Naive thymus-derived CD4-positive, alpha-beta T cell (primary cell): ENCODE measurements at regions not wholly inside any gene's neighbourhood (a gene's known extent, or its start where the extent isn't known, plus 50 kb on each side); places are given as distances from the start of the nearest gene placed in this dataset.

ENCODE experiments used
- ATAC-seq: fragments of 150-1000 bp; cut with Tn5 transposase; 2 replicates; pipeline ENCODE4 v1.10.0; 2021; ENCODE audit warnings: mild to moderate bottlenecking, moderate library complexity
- CTCF ChIA-PET: fragments of 350-600 bp; sonication (Branson Sonifier 250); formaldehyde crosslinking; loops from one replicate; lab custom pipeline; 2021; ENCODE audit warnings: antibody characterized with exemption; lab: Charles Lee
- POLR2A ChIA-PET: fragments of 350-600 bp; sonication (Branson Sonifier 250); formaldehyde crosslinking; loops from one replicate; lab custom pipeline; 2021; ENCODE audit warnings: antibody characterized with exemption, inconsistent platforms; lab: Charles Lee
- DNase-seq, 9 donors: peaks; one replicate each; pipeline versions ENCODE4 v3.0.0 to v3.0.0-alpha.2; 2020 to 2022; ENCODE audit warnings: mixed read lengths in 1 of 9
- H3K27ac ChIP-seq: one replicate; pipeline ENCODE4 v1.7.0; 2013; ENCODE audit warnings: mild to moderate bottlenecking, low read depth, low read length, moderate library complexity
- H3K27me3 ChIP-seq, 2 donors: one replicate each; pipeline ENCODE4 v1.7.0; 2013; ENCODE audit warnings: low read length in 2 of 2, mild to moderate bottlenecking in 2 of 2, moderate library complexity in 2 of 2; ENCODE audit not compliant: control insufficient read depth in 2 of 2, insufficient read depth in 2 of 2
- H3K36me3 ChIP-seq, 3 experiments: 1 replicate in 2 of 3; 2 replicates in 1 of 3; pipeline ENCODE4 v1.7.0; 2013; ENCODE audit warnings: low read length in 3 of 3, mild to moderate bottlenecking in 3 of 3, moderate library complexity in 1 of 3; ENCODE audit not compliant: insufficient read depth in 3 of 3, control insufficient read depth in 2 of 3
- H3K4me1 ChIP-seq, 2 donors: one replicate each; pipeline ENCODE4 v1.7.0; 2013; ENCODE audit warnings: low read length in 2 of 2, mild to moderate bottlenecking in 2 of 2, moderate library complexity in 1 of 2; ENCODE audit not compliant: control insufficient read depth in 2 of 2, insufficient read depth in 2 of 2
- H3K4me3 ChIP-seq: 2 replicates; pipeline ENCODE4 v1.7.0; 2013; ENCODE audit warnings: mild to moderate bottlenecking, low read length
- H3K9me3 ChIP-seq, 3 experiments: 1 replicate in 2 of 3; 2 replicates in 1 of 3; pipeline ENCODE4 v1.7.0; 2013; ENCODE audit warnings: low read length in 3 of 3; ENCODE audit not compliant: control insufficient read depth in 2 of 3
- H3K27ac Mint-ChIP-seq, 9 donors: one replicate each; pipeline ENCODE4 v1.8.0; 2020 to 2022; ENCODE audit warnings: mixed read lengths in 9 of 9, mild to moderate bottlenecking in 8 of 9, moderate library complexity in 5 of 9, inconsistent platforms in 2 of 9
- H3K27me3 Mint-ChIP-seq, 5 donors: one replicate each; pipeline ENCODE4 v1.8.0; 2021 to 2022; ENCODE audit warnings: mixed read lengths in 5 of 5, mild to moderate bottlenecking in 1 of 5
- H3K36me3 Mint-ChIP-seq, 5 donors: one replicate each; pipeline ENCODE4 v1.8.0; 2020 to 2022; ENCODE audit warnings: mixed read lengths in 5 of 5, mild to moderate bottlenecking in 3 of 5, inconsistent platforms in 1 of 5
- H3K4me1 Mint-ChIP-seq, 7 donors: one replicate each; pipeline ENCODE4 v1.8.0; 2020 to 2022; ENCODE audit warnings: mixed read lengths in 7 of 7, mild to moderate bottlenecking in 3 of 7, inconsistent platforms in 1 of 7
- H3K4me3 Mint-ChIP-seq, 10 donors: one replicate each; pipeline ENCODE4 v1.8.0; 2020 to 2022; ENCODE audit warnings: mild to moderate bottlenecking in 10 of 10, mixed read lengths in 10 of 10, moderate library complexity in 6 of 10, inconsistent platforms in 2 of 10
- H3K9me3 Mint-ChIP-seq, 11 donors: one replicate each; pipeline ENCODE4 v1.8.0; 2020 to 2022; ENCODE audit warnings: mixed read lengths in 11 of 11, mild to moderate bottlenecking in 4 of 11, inconsistent platforms in 1 of 11, moderate library complexity in 1 of 11
- intact Hi-C, 2 donors: fragments of 100-400 bp; cut with micrococcal nuclease; formaldehyde crosslinking; loops; one replicate each; pipeline ENCODE4 v1.15.1; 2023

- Mint-ChIP-seq H3K9me3 (peaks cover 0 to 37% (median 10%) of the 10 kb centered on the region in 11 donors), H3K27me3 (no peaks in the 10 kb centered on the region), H3K36me3 (no peaks in the 10 kb centered on the region), H3K27ac (no peak overlapping the region), H3K4me3 (no peak overlapping the region), H3K4me1 (no peaks in the 10 kb centered on the region)
- H3K9me3 ChIP-seq: no peaks in the 10 kb centered on the region
- intact Hi-C loops: no loop called here
- no peak overlapping the region for H3K27ac ChIP-seq
- CTCF ChIA-PET: no interaction called here
- H3K36me3 ChIP-seq: no peaks in the 10 kb centered on the region
- DNase-seq (no peak), ATAC-seq (no peak)
- H3K4me3 ChIP-seq: no peak overlapping the region
- H3K27me3 ChIP-seq: no peaks in the 10 kb centered on the region
- POLR2A ChIA-PET: no interaction called here
- no peaks in the 10 kb centered on the region for H3K4me1 ChIP-seq
Observed at GRCh38 chr2:51846018-51846417, 814.1 kb upstream of the NRXN1 start.

- no peak overlapping the region for H3K4me3 Mint-ChIP-seq
- CTCF ChIA-PET: no interaction called here
Observed at GRCh38 chr2:51844596-51844995, 812.7 kb upstream of the NRXN1 start.

GRCh38 chr2:51829477-51829876, 797.5 kb upstream of the NRXN1 start:
- Histone ChIP-seq H3K36me3 (no peaks in the 10 kb centered on the region), H3K9me3 (no peaks in the 10 kb centered on the region), H3K4me1 (no peaks in the 10 kb centered on the region), H3K27me3 (no peaks in the 10 kb centered on the region), H3K4me3 (no peak overlapping the region), H3K27ac (no peak overlapping the region)
- H3K27me3 Mint-ChIP-seq: no peaks in the 10 kb centered on the region
- peaks cover 0 to 16% (median 5%) of the 10 kb centered on the region in 11 donors for H3K9me3 Mint-ChIP-seq
- H3K4me3 Mint-ChIP-seq: no peak overlapping the region
- no peaks in the 10 kb centered on the region for H3K4me1 Mint-ChIP-seq
- no peaks in the 10 kb centered on the region for H3K36me3 Mint-ChIP-seq
- intact Hi-C loops: no loop called here
- ChIA-PET CTCF (no interaction called here), POLR2A (no interaction called here)
- ATAC-seq (no peak), DNase-seq (no peak)
- H3K27ac Mint-ChIP-seq: no peak overlapping the region

More at GRCh38 chr2:51844596-51844995, 812.7 kb upstream of the NRXN1 start:
- peaks cover 0 to 43% (median 8%) of the 10 kb centered on the region in 11 donors for H3K9me3 Mint-ChIP-seq
- no peak overlapping the region for H3K4me3 ChIP-seq
- H3K27ac ChIP-seq: no peak overlapping the region
- no peaks in the 10 kb centered on the region for H3K9me3 ChIP-seq
- H3K4me1 Mint-ChIP-seq: no peaks in the 10 kb centered on the region
- no peak for ATAC-seq
- no peaks in the 10 kb centered on the region for H3K4me1 ChIP-seq
- H3K36me3 ChIP-seq: no peaks in the 10 kb centered on the region
- no peak for DNase-seq
- H3K27ac Mint-ChIP-seq: no peak overlapping the region
- H3K27me3 Mint-ChIP-seq: no peaks in the 10 kb centered on the region
- H3K36me3 Mint-ChIP-seq: no peaks in the 10 kb centered on the region
- intact Hi-C loops: no loop called here
- H3K27me3 ChIP-seq: no peaks in the 10 kb centered on the region
- POLR2A ChIA-PET: no interaction called here

- H3K36me3 Mint-ChIP-seq: no peaks in the 10 kb centered on the region
- ChIA-PET CTCF (interaction anchor here (0.8 kb wide), 1 partner anchor 39 kb away, joined by 3 read pairs; no protein-coding TSS in a partner anchor), POLR2A (no interaction called here)
- intact Hi-C loops: no loop called here
- ATAC-seq (no peak), DNase-seq (no peak)
- no peak overlapping the region for H3K27ac ChIP-seq
- no peak overlapping the region for H3K27ac Mint-ChIP-seq
- no peaks in the 10 kb centered on the region for H3K27me3 Mint-ChIP-seq
- no peak overlapping the region for H3K4me3 Mint-ChIP-seq
- H3K4me1 ChIP-seq: no peaks in the 10 kb centered on the region
- H3K27me3 ChIP-seq: no peaks in the 10 kb centered on the region
- H3K36me3 ChIP-seq: no peaks in the 10 kb centered on the region
- H3K9me3 Mint-ChIP-seq: peaks cover 0 to 19% (median 6%) of the 10 kb centered on the region in 11 donors
- no peak overlapping the region for H3K4me3 ChIP-seq
- H3K4me1 Mint-ChIP-seq: no peaks in the 10 kb centered on the region
- no peaks in the 10 kb centered on the region for H3K9me3 ChIP-seq
Observed at GRCh38 chr2:51825823-51826222, 793.9 kb upstream of the NRXN1 start.

- intact Hi-C loops: no loop called here
- no peaks in the 10 kb centered on the region for H3K9me3 ChIP-seq
- Mint-ChIP-seq H3K4me1 (no peaks in the 10 kb centered on the region), H3K27me3 (no peaks in the 10 kb centered on the region), H3K36me3 (no peaks in the 10 kb centered on the region), H3K27ac (no peak overlapping the region), H3K9me3 (peaks cover 0 to 12% (median 0%) of the 10 kb centered on the region in 11 donors), H3K4me3 (no peak overlapping the region)
- POLR2A ChIA-PET: no interaction called here
- CTCF ChIA-PET: no interaction called here
- DNase-seq (no peak), ATAC-seq (no peak)
- H3K4me3 ChIP-seq: no peak overlapping the region
- no peaks in the 10 kb centered on the region for H3K36me3 ChIP-seq
- no peaks in the 10 kb centered on the region for H3K27me3 ChIP-seq
- H3K27ac ChIP-seq: no peak overlapping the region
- H3K4me1 ChIP-seq: no peaks in the 10 kb centered on the region
Observed at GRCh38 chr2:51813247-51813646, 781.3 kb upstream of the NRXN1 start.

- H3K27me3 Mint-ChIP-seq: no peaks in the 10 kb centered on the region
- POLR2A ChIA-PET: no interaction called here
- Histone ChIP-seq H3K27ac (no peak overlapping the region), H3K4me3 (no peak overlapping the region), H3K36me3 (no peaks in the 10 kb centered on the region), H3K27me3 (no peaks in the 10 kb centered on the region), H3K9me3 (no peaks in the 10 kb centered on the region), H3K4me1 (no peaks in the 10 kb centered on the region)
- H3K4me3 Mint-ChIP-seq: no peak overlapping the region
- intact Hi-C loops: no loop called here
- no peak for DNase-seq
- H3K4me1 Mint-ChIP-seq: no peaks in the 10 kb centered on the region
- H3K27ac Mint-ChIP-seq: no peak overlapping the region
- no peaks in the 10 kb centered on the region for H3K36me3 Mint-ChIP-seq
- H3K9me3 Mint-ChIP-seq: peaks cover 0 to 8% (median 2%) of the 10 kb centered on the region in 11 donors
- CTCF ChIA-PET: no interaction called here
- ATAC-seq: no peak
Observed at GRCh38 chr2:51812138-51812866, 780.4 kb upstream of the NRXN1 start.

- no peaks in the 10 kb centered on the region for H3K27me3 Mint-ChIP-seq
- CTCF ChIA-PET: no interaction called here
Observed at GRCh38 chr2:51810197-51810596, 778.3 kb upstream of the NRXN1 start.

More at GRCh38 chr2:51810197-51810596, 778.3 kb upstream of the NRXN1 start:
- H3K4me3 ChIP-seq: no peak overlapping the region
- no peaks in the 10 kb centered on the region for H3K9me3 ChIP-seq
- POLR2A ChIA-PET: no interaction called here
- ATAC-seq (no peak), DNase-seq (no peak)
- no peaks in the 10 kb centered on the region for H3K4me1 ChIP-seq
- intact Hi-C loops: no loop called here
- no peaks in the 10 kb centered on the region for H3K36me3 ChIP-seq
- no peak overlapping the region for H3K27ac Mint-ChIP-seq
- no peak overlapping the region for H3K27ac ChIP-seq
- H3K4me1 Mint-ChIP-seq: no peaks in the 10 kb centered on the region
- peaks cover 2 to 14% (median 6%) of the 10 kb centered on the region in 11 donors for H3K9me3 Mint-ChIP-seq
- no peaks in the 10 kb centered on the region for H3K36me3 Mint-ChIP-seq
- H3K27me3 ChIP-seq: no peaks in the 10 kb centered on the region
- no peak overlapping the region for H3K4me3 Mint-ChIP-seq
